ENCODE measurements at regions not wholly inside any gene's neighbourhood (a gene's known extent, or its start where the extent isn't known, plus 50 kb on each side); places are given as distances from the start of the nearest gene placed in this dataset.

DNA sequence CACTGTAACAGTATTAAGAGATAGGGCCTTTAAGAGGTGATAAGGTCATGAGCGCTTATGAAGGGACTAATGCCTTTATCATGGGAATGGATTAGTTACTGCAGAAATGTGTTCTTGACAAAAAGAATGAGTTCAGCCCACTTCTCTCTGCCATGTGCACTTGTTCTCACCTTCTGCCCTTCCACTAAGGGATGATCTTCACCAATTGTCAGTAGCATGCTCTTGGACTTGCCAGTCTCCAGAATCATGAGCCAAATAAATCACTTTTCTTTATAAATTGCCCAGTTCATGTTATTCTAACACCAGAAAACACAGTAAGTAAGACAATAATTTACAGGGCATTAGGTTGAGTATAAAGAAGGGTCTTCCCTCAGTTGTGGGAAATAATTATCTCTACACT lies 189.1 kb downstream of the CRPPA start:
- no peak for DNase-seq (ENCODE audit: low read depth in 2 of 2)

DNA sequence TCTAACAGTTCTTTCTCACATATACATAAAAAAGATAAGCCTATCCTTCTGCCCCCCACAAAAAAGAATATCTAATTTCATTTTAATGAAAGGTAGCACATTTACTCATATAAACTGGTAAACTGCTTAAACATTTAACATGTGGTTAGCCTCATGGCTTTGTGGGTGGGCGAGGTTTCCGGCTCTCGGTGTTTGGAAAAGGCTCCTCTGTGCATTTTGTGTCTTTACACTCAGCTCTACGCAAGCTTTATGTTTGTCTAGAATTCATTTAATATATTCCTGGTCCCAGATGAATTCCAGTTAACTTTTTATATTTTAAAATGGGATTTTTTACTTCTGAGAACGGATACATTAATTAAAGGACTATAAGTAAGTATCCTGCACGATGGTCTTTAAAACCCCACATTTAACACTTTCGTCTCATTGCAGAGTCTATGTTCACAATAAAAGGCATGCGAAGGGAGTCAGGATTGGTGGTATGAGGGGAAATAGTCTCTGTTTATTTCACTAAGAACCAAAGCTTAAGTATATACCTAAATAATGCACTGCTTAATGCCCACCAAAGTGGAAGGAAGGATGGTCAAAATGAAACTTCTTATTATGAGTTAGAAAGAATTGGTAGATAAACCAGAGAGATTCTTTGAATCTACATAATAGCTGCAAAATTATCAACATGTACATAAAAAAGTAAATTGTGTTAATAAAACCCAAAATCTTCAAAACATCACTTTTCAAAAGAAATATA lies 197.2 kb downstream of the CRPPA start:
- DNase-seq (ENCODE audit: low read depth in 2 of 2): no peak

DNA sequence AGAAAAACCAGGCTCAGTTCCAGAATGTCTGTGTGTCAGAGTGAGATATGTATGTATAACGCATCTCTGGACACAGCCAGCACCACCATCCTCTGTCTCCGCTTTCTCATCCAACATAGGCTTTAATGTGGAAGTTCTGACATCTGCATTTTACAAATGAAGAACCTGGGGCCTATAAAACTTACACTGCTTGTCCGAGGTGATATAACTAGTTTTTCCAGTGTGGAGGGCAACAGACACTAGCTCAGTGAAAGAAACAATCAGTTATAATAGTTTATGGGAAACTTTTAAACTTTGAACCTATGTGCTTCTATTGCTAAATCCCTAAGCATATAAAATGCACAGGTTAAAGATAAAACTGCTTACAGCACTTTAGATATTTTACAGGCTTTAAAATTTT lies 208.7 kb downstream of the CRPPA start:
- no peak for DNase-seq (ENCODE audit: low read depth in 2 of 2)

DNA sequence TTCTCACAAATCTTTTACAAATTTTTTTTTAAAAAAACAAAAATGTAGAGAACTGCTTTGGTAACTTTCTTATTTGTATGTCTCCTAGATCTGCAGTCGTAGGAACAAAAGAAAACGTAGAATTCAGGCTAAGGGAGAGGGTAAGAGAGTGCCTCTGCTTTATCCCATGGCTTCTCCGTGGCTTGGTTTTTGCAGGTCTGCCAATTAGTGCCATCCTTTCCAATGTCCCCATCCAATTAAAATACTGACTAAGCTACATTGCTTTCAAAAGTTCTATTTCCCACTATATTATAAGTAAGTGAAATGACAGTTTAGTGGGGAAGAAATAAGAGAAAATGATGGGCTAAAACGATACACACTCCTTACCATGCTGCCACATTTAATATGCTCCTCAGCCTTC lies 209.3 kb downstream of the CRPPA start:
- no peak for DNase-seq (ENCODE audit: low read depth in 2 of 2)

DNA sequence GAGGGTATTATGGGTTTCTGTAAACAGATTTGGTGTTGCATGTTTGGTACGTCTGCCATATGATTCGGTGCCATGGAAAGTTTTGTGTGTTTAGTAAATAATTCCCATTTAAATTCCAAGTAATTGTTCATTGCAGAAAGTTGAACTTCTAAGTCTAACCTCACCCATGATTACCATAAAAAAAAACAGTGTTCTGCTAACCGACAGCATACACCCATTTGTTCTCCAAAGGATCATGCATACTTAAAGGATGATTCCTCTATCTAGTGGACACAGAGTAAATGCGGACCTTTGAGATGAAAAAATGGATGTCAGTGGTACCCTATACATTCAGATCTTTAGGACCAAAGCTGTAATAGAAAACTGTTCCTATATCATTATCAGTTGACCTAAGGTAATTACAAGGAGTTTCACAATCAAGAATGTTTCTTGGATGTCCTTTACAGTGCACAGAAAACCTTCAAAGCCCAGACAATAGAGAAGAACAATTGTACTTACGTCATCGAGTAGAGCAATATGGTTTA lies 209.9 kb downstream of the CRPPA start:
- no peak for DNase-seq (ENCODE audit: low read depth in 2 of 2)

DNA sequence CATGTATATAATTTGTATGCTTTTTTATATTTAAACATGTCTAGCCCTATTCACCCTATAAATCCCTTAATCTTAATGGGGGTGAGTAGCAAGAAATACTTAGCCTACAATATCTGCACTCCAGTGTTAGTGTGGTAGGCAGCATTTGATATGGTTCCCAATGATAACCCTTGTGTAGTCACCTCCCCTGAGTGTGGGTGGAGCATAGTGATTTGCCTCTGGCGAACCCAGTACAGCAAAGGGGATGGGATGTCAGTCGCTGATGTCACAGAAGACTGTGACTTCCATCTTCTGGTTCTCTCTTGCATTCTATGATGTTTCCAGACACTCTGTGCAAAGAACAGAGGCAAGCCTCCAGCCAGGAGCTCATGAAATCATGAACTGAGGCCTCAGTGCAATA lies 211.2 kb downstream of the CRPPA start:
- DNase-seq (ENCODE audit: low read depth in 2 of 2): no peak

DNA sequence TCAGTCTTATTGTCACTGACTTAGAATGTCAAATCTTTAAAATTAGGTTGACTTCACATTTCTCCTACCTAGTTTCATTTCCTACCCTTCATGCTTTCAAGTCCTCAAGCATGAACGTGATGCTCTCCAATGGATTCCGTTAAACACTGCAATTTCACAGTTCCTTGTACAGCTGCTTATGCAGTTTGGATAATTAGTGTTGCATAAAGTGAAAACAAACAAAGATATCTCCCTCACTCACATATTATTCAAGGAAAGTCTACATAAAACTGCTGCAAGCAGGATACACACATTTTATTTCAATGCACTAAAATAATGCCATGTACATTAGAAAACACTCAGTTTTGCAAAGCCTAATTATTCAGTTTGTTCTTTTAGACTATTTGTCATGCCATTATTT lies 214.0 kb downstream of the CRPPA start:
- DNase-seq (ENCODE audit: low read depth in 2 of 2): no peak

DNA sequence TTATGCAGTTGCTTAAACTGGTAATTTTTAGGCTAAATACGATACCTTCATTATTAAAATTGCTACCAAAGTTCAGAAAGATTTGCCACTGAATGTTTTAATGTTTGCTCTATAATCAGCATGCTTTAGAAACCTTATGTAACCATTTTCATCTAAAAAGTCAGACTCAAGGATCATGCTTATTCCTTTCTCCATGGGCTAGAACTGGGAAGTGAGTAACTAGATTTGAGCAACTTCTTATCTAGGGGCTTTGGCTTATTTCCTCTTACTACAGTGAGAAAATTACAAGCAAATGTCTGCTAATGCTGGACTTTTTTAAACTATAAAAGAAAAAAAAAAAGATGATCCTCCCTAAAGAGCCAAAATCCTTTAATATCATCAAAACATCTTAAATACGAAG lies 215.9 kb downstream of the CRPPA start:
- no peak for DNase-seq (ENCODE audit: low read depth in 2 of 2)

DNA sequence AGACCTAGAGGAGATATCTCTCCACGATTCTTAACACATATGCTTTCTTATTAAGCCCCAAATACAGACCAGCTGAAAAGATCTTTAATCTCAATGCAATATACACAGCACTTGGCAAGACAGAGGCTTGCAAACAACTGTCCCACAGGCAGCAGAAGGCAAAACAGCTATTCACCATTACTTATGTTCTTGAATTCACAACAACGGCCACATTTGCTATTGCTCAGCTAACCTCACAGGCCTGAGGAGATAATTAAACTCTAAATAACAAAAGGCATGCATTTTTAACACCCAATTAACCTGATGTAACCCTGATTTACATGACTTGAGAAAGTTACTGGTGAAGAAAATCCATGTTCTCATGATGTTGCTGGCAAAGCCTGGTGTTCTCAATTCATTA lies 216.4 kb downstream of the CRPPA start:
- DNase-seq (ENCODE audit: low read depth in 2 of 2): no peak

DNA sequence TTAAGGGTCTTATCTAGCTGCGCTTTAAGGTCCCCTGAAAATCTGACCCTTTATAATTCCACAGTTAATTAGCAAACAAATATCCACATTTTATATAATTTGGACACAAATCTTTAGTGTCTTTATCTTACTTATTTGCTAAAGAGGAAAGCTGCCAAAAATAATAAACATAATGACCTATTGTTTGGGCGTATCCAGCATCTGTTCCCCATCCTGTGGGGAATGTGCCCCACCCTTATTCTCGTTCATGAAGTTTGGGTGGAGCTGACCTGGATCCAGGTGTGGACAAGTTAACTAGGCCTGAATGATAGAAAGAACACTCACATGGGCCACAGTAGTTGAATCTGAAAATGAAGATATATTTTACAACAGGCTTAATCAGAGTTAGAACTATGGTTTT lies 218.3 kb downstream of the CRPPA start:
- no peak for DNase-seq (ENCODE audit: low read depth in 2 of 2)

DNA sequence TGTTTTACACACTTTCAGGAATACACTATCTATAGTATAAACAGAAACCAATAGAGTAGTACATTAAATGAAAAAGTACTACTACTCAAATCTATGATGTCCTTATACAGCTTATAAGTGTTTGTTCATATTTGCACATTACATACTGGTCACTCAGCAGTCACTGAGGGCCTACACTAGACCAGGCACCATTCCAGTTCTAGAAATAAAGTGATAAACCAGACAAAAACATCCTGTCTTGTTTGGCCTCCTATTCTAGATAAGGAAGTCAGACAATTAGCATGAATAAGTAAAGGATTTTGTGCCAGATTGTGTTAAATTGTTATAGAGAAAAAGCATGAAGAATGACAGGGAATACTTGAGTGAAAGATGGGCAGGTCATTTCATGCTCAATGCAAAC lies 219.0 kb downstream of the CRPPA start:
- DNase-seq (ENCODE audit: low read depth in 2 of 2): no peak

DNA sequence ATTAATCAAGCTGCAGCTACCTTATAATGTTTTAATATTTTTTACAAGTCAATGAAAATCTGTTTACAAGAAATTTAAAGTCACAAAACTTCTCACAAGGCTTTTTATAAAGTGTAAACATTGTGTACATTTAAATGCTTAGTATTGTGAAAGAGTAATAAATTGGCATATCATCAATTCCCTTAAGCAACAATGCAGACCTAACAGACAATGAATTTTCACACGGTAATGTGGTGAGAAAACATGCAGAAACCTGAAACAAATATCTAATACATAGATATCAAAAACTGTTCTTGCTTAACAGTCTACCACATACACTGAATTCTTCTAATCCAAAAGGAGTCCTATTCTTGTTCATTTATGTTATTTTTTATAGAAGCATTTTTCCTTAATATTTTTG lies 220.7 kb downstream of the CRPPA start:
- no peak for DNase-seq (ENCODE audit: low read depth in 2 of 2)

DNA sequence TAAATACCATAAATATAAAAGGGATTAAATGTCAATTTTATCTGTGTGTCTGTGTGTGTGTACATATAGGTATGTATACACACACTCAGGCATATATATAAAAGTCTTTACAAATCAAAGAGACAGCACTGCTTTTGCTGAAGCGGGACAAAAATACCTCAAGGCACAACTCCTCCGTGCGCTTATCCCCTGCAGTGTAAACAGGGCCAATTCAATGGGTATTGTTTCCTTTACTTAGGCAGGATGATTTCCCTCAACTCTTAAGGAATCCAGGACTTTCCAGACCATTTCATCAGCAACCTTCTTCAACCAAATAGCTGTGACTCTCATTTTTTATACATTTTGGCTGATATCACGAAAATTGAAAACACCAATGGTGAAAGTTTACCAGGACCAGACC lies 227.7 kb downstream of the CRPPA start:
- no peak for DNase-seq (ENCODE audit: low read depth in 2 of 2)

DNA sequence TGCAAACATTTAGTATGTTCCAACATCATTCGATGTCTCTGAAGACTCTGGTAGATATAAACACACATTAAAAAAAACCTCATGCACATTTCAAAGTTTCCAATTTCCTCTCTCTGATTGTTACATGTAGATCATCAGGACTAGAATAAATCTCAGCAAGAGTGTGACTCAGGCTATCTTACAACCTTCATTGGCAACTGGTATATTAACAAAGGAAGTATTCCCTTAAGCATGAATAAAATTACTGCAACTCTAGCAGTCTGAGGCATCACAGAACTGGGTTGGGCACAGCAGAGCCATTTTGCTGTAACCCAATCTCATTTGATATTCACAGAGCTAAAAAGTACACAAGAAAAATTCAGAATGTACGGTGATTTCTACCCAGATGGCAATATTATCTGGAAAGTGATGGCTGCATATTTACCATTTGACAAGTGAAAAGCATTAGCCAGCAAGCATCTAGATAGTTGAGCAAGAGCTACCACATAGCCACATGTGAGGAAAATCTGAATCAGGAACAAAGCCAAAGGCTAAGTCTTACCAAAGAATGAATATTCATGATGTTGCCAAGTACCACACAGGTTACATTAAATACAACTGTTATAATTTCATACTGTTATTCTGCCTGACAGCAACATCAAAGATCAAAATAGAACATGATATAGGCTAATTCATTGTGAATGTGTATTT lies 232.2 kb downstream of the CRPPA start:
- peak; percentile 33 to 42 for DNase-seq (ENCODE audit: low read depth in 2 of 2)

DNA sequence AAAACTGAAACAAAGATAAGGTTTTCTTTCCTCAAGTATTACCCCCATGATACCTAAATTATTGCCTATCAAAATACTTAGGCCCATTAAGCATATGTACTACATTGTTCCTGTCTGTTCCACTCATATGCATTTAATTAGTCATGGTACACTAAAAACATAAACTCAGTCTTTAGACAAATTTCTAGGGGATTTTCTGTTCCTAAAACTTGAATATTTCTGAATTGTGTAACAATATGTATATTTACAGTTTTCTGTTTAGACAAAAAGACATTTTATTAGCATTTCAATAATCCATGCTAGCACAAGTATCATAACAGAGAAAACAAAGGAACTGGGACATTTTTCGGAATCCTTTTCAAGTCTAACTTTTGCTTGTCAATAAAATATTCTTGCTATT lies 234.2 kb downstream of the CRPPA start:
- DNase-seq (ENCODE audit: low read depth in 2 of 2): no peak

DNA sequence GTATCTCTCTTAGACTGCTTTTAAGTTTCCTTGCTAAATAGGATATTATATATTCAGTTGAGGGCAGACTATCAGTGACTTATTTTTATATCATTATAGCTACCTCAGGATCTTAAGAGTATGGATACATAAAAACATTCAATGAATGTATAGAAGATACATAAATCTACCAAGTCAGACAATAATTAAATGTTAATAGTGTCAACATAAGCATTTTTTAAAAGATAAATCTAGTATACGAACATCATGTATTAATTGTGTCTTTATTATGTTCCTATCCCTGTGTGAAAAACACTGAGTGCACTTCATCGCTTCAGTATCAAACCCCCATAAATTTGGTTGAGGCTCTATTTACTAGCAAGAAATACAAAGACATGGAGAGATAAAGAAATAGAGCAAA lies 242.8 kb downstream of the CRPPA start:
- DNase-seq (ENCODE audit: low read depth in 2 of 2): no peak

DNA sequence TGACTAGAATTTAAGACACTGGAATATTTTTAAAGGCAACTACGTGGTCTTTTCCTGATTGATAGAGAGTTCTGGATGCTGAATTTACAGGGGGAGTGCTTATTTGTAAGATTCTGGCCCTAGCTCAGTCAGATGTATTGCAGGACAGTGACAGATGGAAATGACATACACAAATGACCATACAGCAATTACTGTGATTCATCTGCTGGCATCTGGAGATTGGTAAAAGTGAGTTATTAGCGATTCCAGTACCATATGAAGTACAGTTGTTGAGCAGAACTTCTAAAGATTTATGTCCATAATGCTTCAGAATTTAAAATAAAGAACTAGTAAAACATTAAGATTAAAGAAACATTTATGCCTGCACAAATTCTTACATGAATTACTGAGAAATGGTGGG lies 243.2 kb downstream of the CRPPA start:
- no peak for DNase-seq (ENCODE audit: low read depth in 2 of 2)

DNA sequence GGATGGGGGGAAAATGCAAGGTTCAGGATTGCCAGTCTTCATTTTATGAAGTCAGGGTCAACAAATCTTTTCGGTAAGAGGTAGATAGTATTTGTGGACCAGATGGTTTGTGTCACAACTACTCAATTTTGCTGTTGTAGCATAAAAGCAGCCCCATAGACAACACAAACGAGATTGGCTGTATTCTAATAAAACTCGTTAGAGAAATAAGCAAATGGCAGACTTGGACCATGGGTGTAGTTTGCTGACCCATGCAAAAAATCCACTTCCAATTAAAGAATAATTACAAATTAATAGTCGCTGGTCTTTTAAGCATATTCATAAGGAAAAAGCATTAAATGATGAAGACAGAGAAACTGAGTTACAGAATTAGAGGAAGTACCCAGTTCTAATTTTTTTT lies 247.1 kb downstream of the CRPPA start:
- no peak for DNase-seq (ENCODE audit: low read depth in 2 of 2)

DNA sequence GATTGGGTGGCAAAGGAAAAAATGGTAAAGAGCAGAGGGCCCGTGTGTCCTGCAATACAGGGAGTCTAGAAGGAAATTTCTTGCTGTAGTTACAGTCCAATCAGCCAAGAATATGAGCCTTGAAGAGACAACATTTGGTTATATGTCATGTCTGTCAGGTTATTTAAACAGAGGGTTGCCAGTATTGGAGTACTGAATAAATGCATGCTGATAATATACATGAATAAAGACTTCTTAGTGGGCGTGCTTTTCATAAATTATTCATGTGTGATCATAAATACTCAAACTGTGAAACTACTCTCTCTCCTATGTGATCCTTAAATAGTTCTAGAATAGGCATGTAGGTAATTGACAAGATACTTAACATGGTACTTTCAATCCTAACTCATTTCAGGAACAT lies 249.0 kb downstream of the CRPPA start:
- no peak for DNase-seq (ENCODE audit: low read depth in 2 of 2)

DNA sequence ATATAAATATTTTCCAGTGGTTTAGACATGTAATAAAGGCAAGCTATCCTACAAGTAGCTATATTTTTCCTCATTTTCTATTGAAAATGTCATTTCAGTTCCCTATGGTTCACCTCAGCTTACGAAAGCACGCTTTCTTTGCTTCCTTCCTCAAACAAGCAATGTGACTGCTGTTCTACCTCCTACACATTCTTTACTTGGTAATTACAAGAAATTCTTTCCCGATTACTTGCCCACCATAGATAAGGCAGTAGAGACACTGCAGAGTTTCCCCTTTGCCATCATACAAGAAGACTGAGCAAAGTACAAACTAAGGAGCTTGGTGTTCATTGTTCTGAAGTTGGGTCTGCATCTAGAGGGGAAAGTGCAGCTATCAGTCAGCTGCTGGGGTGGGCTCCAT lies 249.4 kb downstream of the CRPPA start:
- DNase-seq (ENCODE audit: low read depth in 2 of 2): no peak

DNA sequence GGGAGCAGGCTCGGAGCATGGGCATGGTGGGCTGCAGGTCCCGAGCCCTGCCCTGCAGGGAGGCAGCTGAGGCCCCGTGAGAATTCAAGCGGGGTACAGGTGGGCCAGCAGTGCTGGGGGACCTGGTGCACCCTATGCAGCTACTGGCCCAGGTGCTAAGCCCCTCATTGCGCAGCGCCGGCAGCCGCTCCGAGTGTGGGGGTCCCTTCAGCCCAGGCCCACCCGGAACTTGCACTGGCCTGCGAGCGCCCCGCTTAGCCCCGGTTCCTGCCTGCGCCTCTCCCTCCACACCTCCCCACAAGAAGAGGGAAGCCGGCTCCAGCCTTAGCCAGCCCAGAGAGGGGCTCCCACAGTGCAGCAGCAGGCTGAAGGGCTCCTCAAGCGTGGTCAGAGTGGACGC lies 250.7 kb downstream of the CRPPA start:
- DNase-seq (ENCODE audit: low read depth in 2 of 2): no peak

DNA sequence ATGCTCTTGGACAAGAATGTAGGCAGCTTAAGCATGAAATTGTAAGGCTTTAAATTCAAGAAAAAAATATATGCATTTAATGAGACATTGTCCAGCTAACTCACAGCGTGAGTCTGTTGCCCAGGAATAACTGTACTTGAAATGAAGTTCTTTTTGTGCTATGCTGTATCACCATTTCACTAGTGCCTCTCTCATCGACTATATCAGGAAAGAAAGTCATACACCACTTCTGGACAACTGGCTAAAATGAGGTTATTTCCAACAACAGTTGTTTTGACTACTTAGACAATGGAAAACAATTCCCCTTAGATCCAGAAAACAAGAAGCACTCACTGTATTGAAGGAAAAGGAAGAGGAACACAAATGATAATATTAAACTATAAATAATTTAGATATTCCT lies 251.8 kb downstream of the CRPPA start:
- no peak for DNase-seq (ENCODE audit: low read depth in 2 of 2)

DNA sequence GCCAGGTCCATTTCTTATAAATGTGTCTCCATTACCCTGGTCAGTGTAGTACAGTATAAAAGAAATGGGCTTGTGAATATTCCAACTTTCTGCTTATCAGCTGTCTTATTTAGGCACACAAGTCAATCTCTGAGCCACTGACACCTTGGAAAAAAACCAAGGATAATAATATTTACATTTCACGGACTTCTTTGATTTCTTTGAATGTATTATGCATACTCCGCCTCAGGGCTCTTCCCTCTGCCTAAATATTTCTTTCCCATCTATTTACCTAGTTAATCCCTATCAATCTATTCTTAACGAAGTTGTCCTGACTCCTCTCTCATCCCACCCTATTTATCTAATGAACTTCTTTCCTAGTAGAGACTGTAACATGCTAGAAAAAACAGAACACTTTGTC lies 253.8 kb downstream of the CRPPA start:
- DNase-seq (ENCODE audit: low read depth in 2 of 2): no peak

DNA sequence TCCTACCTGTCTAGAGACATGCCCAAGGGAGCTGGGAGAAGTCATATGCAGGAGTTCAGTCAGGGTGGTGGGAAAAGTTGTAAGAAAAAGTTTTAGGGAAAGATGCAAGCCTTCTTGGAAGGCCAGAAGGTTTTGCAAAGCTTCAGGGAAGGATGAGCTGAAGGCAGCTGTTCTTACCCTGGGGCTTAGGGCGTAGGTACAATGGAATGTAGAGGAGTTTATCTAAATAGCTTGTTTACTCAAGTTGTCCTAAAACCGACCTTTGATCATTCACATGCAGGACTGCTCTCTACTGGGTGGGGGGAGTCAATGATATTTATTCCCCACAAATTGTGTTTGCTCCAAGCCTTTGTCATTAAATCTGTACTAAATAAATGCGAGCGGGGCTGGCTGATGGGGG lies 277.0 kb downstream of the CRPPA start:
- no peak for DNase-seq (ENCODE audit: low read depth in 2 of 2)

Data from fibroblast of skin of left biceps (primary cell).